ENCODE measurements at regions not wholly inside any gene's neighbourhood (a gene's known extent, or its start where the extent isn't known, plus 50 kb on each side); places are given as distances from the start of the nearest gene placed in this dataset.

- TF ChIP-seq POLR2AphosphoS5 (IDR thresholded peaks at IDR 0.05; ENCODE audit: low read depth, low read length) = no peak
- TF ChIP-seq POLR2A (IDR thresholded peaks at IDR 0.05; ENCODE audit: low read depth, low read length) = no peak
- no peak for TF ChIP-seq TAF1 (IDR thresholded peaks at IDR 0.05; ENCODE audit: low read depth, low read length)
These were observed 150.9 kb downstream of the RASEF start for GRCh38 chr9:82911996-82912395.

Data from GM12891 (cell line).